Right lobe of liver (tissue), 6 donors: ENCODE measurements at regions not wholly inside any gene's neighbourhood (a gene's known extent, or its start where the extent isn't known, plus 50 kb on each side); places are given as distances from the start of the nearest gene placed in this dataset.

Experiments
- ATAC-seq, 4 donors: fragments of 200-7000 bp; cut with Tn5 transposase; one replicate each; pipeline ENCODE4 v1.9.1; 2020; ENCODE audit warnings: mild to moderate bottlenecking in 4 of 4, moderate library complexity in 4 of 4
- DNase-seq, 3 donors: peaks; one replicate each; pipeline ENCODE4 v3.0.0-alpha.2; 2020
- H3K27ac ChIP-seq, 3 donors: fragments of 200-600 bp; one replicate each; pipeline ENCODE4 v1.8.0; 2022
- H3K27me3 ChIP-seq, 2 donors: fragments of 200-600 bp; one replicate each; pipeline ENCODE4 v1.8.0; 2022
- H3K36me3 ChIP-seq, 4 donors: fragments of 200-600 bp; sonication (generic) in 1 of 4; one replicate each; pipeline versions ENCODE4 v1.5.1 to v1.8.0; 2017 to 2022; ENCODE audit warnings: control low read depth in 1 of 4
- H3K4me1 ChIP-seq, 4 donors: fragments of 200-600 bp; sonication (generic) in 1 of 4; one replicate each; pipeline versions ENCODE4 v1.5.1 to v1.8.0; 2017 to 2022; ENCODE audit warnings: control low read depth in 1 of 4
- H3K4me3 ChIP-seq, 3 donors: fragments of 200-600 bp; one replicate each; pipeline ENCODE4 v1.8.0; 2022
- H3K9me3 ChIP-seq, 4 donors: fragments of 200-600 bp; sonication (generic) in 1 of 4; one replicate each; pipeline versions ENCODE4 v1.5.1 to v1.8.0; 2017 to 2022; ENCODE audit warnings: control low read depth in 1 of 4
- CTCF ChIP-seq, 4 donors: fragments of 200-600 bp in 3 of 4; fragments of 450-650 bp in 1 of 4; IDR thresholded peaks; one replicate each; pipeline versions ENCODE4 v1.5.1 to v1.8.0; 2016 to 2022; ENCODE audit warnings: antibody characterized with exemption in 4 of 4, mild to moderate bottlenecking in 2 of 4
- POLR2A ChIP-seq: fragments of 450-650 bp; IDR thresholded peaks from one replicate; pipeline ENCODE4 v1.6.1; 2017; ENCODE audit warnings: antibody characterized with exemption, mild to moderate bottlenecking
- WGBS: methylation state at CpG from one replicate; pipeline ENCODE4 v1.1.6; 2018; ENCODE audit warnings: low coverage, low lambda C conversion rate; ENCODE audit not compliant: insufficient coverage; ENCODE audit errors: missing lambda C conversion rate; 5-methylcytosine and 5-hydroxymethylcytosine counted together
- intact Hi-C, 2 donors: fragments of 100-400 bp; cut with DNase I; formaldehyde crosslinking; loops; one replicate each; pipeline versions ENCODE4 v1.11.2 to v1.14.1; 2022
- donor health status: DM: no; HTN: yes; CAD: no.
- donor health status: DM: no; HTN: no; CAD: no.
- donor health status: DM: no; HTN: no; CAD: no.
- donor health status: DM: no; HTN: yes; CAD: no.
- donor health status: DM: no; HTN: yes; CAD: no.

GRCh38 chr6:6790891-6791290 lies 202.4 kb downstream of the LY86 start:
- Histone ChIP-seq H3K36me3 (no peaks in the 10 kb centered on the region), H3K9me3 (no peaks in the 10 kb centered on the region), H3K27ac (no peak overlapping the region), H3K4me1 (no peaks in the 10 kb centered on the region), H3K27me3 (no peaks in the 10 kb centered on the region), H3K4me3 (no peak overlapping the region)
- no peak for TF ChIP-seq CTCF (IDR thresholded peaks at IDR 0.05)
- no peak for TF ChIP-seq POLR2A
- ATAC-seq: peak in 1 of 4 donors; percentile 10
- no CpG with 5 or more reads among the region's 3 CpGs for WGBS
- DNase-seq: no peak
- intact Hi-C loops: no loop called here

GRCh38 chr6:6793388-6794250 lies 205.1 kb downstream of the LY86 start:
- WGBS: 71% methylated on average over 9 of the region's 9 CpGs
- DNase-seq: no peak
- Histone ChIP-seq H3K9me3 (no peaks in the 10 kb centered on the region), H3K27ac (no peak overlapping the region), H3K27me3 (no peaks in the 10 kb centered on the region), H3K4me3 (no peak overlapping the region), H3K4me1 (no peaks in the 10 kb centered on the region), H3K36me3 (no peaks in the 10 kb centered on the region)
- intact Hi-C loops: no loop called here
- TF ChIP-seq POLR2A (no peak), CTCF (IDR thresholded peaks at IDR 0.05) (no peak)
- peak; percentile 6 to 49 (median 23) for ATAC-seq

- no peaks in the 10 kb centered on the region for H3K9me3 ChIP-seq
- DNase-seq: no peak
- H3K4me1 ChIP-seq: no peaks in the 10 kb centered on the region
- H3K27ac ChIP-seq: no peak overlapping the region
- no peak for TF ChIP-seq POLR2A
- TF ChIP-seq CTCF (IDR thresholded peaks at IDR 0.05): no peak
- no peaks in the 10 kb centered on the region for H3K36me3 ChIP-seq
- no peak for ATAC-seq
- no peak overlapping the region for H3K4me3 ChIP-seq
- no peaks in the 10 kb centered on the region for H3K27me3 ChIP-seq
- 69% methylated on average over 4 of the region's 4 CpGs for WGBS
- intact Hi-C loops: no loop called here
These were observed 206.9 kb downstream of the LY86 start for GRCh38 chr6:6795393-6795792.

GRCh38 chr6:6796818-6797217 lies 208.3 kb downstream of the LY86 start:
- H3K4me3 ChIP-seq: no peak overlapping the region
- H3K27ac ChIP-seq: no peak overlapping the region
- no peaks in the 10 kb centered on the region for H3K4me1 ChIP-seq
- DNase-seq (no peak), ATAC-seq (peak in 1 of 4 donors; percentile 14)
- TF ChIP-seq CTCF (IDR thresholded peaks at IDR 0.05) (no peak), POLR2A (no peak)
- H3K36me3 ChIP-seq: no peaks in the 10 kb centered on the region
- intact Hi-C loops: no loop called here
- no peaks in the 10 kb centered on the region for H3K27me3 ChIP-seq
- WGBS: 89% methylated on average over 10 of the region's 11 CpGs
- no peaks in the 10 kb centered on the region for H3K9me3 ChIP-seq
